B cell (primary cell): ENCODE measurements at regions not wholly inside any gene's neighbourhood (a gene's known extent, or its start where the extent isn't known, plus 50 kb on each side); places are given as distances from the start of the nearest gene placed in this dataset.

Experiments
- ATAC-seq: fragments of 200-7000 bp; cut with Tn5 transposase; one replicate; pipeline ENCODE4 v1.10.0; 2021; ENCODE audit warnings: low read depth, mild to moderate bottlenecking, moderate number of reproducible peaks, moderate library complexity
- CTCF ChIA-PET: fragments of 350-600 bp; sonication (Branson Sonifier 250); formaldehyde crosslinking; loops from one replicate; lab custom pipeline; 2021; ENCODE audit warnings: antibody characterized with exemption, inconsistent platforms; lab: Charles Lee
- POLR2A ChIA-PET: fragments of 350-600 bp; sonication (Branson Sonifier 250); formaldehyde crosslinking; loops from one replicate; lab custom pipeline; 2021; ENCODE audit warnings: antibody characterized with exemption; lab: Charles Lee
- DNase-seq: peaks from one replicate; pipeline ENCODE4 v3.0.0; 2013
- H2AFZ ChIP-seq: 2 replicates; pipeline ENCODE4 v1.6.1; 2012; ENCODE audit warnings: mild to moderate bottlenecking, low read depth, low read length; ENCODE audit not compliant: insufficient read depth, poor library complexity, severe bottlenecking
- H3K27ac ChIP-seq, 2 donors: 1 replicate in 1 of 2; 2 replicates in 1 of 2; pipeline ENCODE4 v1.5.1; 2012 to 2013; ENCODE audit warnings: low read length in 2 of 2, mild to moderate bottlenecking in 2 of 2, moderate library complexity in 1 of 2
- H3K27me3 ChIP-seq, 4 experiments: fragments of 200-600 bp in 1 of 4; sonication (generic) in 1 of 4; replicated peaks in 1 of 4; 1 replicate in 2 of 4; 2 replicates in 2 of 4; pipeline versions ENCODE4 v1.6.1 to v1.7.0; 2013 to 2016; ENCODE audit warnings: low read length in 3 of 4, mild to moderate bottlenecking in 2 of 4, mixed read lengths in 1 of 4, moderate library complexity in 1 of 4; ENCODE audit not compliant: insufficient read depth in 4 of 4, control insufficient read depth in 3 of 4; ENCODE audit errors: control extremely low read depth in 1 of 4
- H3K36me3 ChIP-seq, 2 experiments: replicated peaks in 1 of 2; 1 replicate in 1 of 2; 2 replicates in 1 of 2; pipeline versions ENCODE4 v1.6.1 to v1.7.1; 2013; ENCODE audit warnings: low read length in 1 of 2; ENCODE audit not compliant: insufficient read depth in 2 of 2, control insufficient read depth in 1 of 2; ENCODE audit errors: control extremely low read depth in 1 of 2, extremely low read depth in 1 of 2
- H3K4me1 ChIP-seq, 2 donors: fragments of 200-600 bp in 1 of 2; sonication (generic) in 1 of 2; 1 replicate in 1 of 2; 2 replicates in 1 of 2; pipeline versions ENCODE4 v1.5.1 to v1.6.1; 2013 to 2017; ENCODE audit warnings: low read length in 2 of 2; ENCODE audit not compliant: control insufficient read depth in 2 of 2, insufficient read depth in 2 of 2
- H3K4me2 ChIP-seq: replicated peaks from 2 replicates; pipeline ENCODE3; 2012; ENCODE audit warnings: mild to moderate bottlenecking, low read depth, low read length; ENCODE audit not compliant: poor library complexity, severe bottlenecking
- H3K4me3 ChIP-seq, 5 experiments: fragments of 200-600 bp in 1 of 5; sonication (generic) in 1 of 5; 1 replicate in 3 of 5; 2 replicates in 2 of 5; pipeline versions ENCODE4 v1.5.1 to v1.7.0; 2011 to 2016; ENCODE audit warnings: low read length in 4 of 5, mild to moderate bottlenecking in 4 of 5, low read depth in 2 of 5, control low read depth in 1 of 5, moderate library complexity in 1 of 5; ENCODE audit not compliant: insufficient read depth in 1 of 5; ENCODE audit errors: control extremely low read depth in 1 of 5, extremely low read depth in 1 of 5
- H3K79me2 ChIP-seq: fragments of 200-600 bp; sonication (generic); one replicate; pipeline ENCODE4 v1.6.0; 2016; ENCODE audit warnings: low read length; ENCODE audit not compliant: control insufficient read depth, insufficient read depth
- H3K9ac ChIP-seq: fragments of 200-600 bp; sonication (generic); 2 replicates; pipeline ENCODE4 v1.6.1; 2017; ENCODE audit warnings: mild to moderate bottlenecking, low read length, moderate library complexity
- H3K9me3 ChIP-seq, 3 donors: one replicate each; pipeline versions ENCODE4 v1.6.1 to v1.7.1; 2013; ENCODE audit warnings: low read length in 2 of 3; ENCODE audit not compliant: control insufficient read depth in 2 of 3, insufficient read depth in 1 of 3; ENCODE audit errors: control extremely low read depth in 1 of 3
- H4K20me1 ChIP-seq: 2 replicates; pipeline ENCODE4 v1.6.0; 2012; ENCODE audit warnings: mild to moderate bottlenecking, low read length; ENCODE audit not compliant: insufficient read depth, control insufficient read depth, poor library complexity, severe bottlenecking
- H3K27ac Mint-ChIP-seq: one replicate; pipeline ENCODE4 v1.8.0; 2021; ENCODE audit warnings: mixed read lengths
- H3K27me3 Mint-ChIP-seq: one replicate; pipeline ENCODE4 v1.8.0; 2021; ENCODE audit warnings: mixed read lengths
- H3K4me1 Mint-ChIP-seq: one replicate; pipeline ENCODE4 v1.8.0; 2021; ENCODE audit warnings: mixed read lengths
- H3K4me3 Mint-ChIP-seq: one replicate; pipeline ENCODE4 v1.8.0; 2021; ENCODE audit warnings: mixed read lengths
- H3K9me3 Mint-ChIP-seq: one replicate; pipeline ENCODE4 v1.8.0; 2022; ENCODE audit warnings: mixed read lengths; ENCODE audit not compliant: insufficient read depth
- EZH2 ChIP-seq: IDR thresholded peaks from 2 replicates; pipeline ENCODE4 v1.6.1; 2012; ENCODE audit warnings: borderline replicate concordance, low read depth, mild to moderate bottlenecking, moderate library complexity, low read length; ENCODE audit not compliant: insufficient read depth, poor library complexity, severe bottlenecking
- WGBS: methylation state at CpG from one replicate; pipeline ENCODE4 v1.1.5; 2013; ENCODE audit warnings: missing lambda C conversion rate; ENCODE audit not compliant: insufficient coverage; 5-methylcytosine and 5-hydroxymethylcytosine counted together
- intact Hi-C: fragments of 100-400 bp; cut with micrococcal nuclease; formaldehyde crosslinking; loops from one replicate; pipeline ENCODE4 v1.10.0; 2022
- TF ChIP-seq, protein P1 (sequence below): fragments of 200-600 bp; IDR thresholded peaks from one replicate; pipeline ENCODE4 v1.8.0; 2022; ENCODE audit warnings: antibody characterized with exemption, mild to moderate bottlenecking

DNA sequence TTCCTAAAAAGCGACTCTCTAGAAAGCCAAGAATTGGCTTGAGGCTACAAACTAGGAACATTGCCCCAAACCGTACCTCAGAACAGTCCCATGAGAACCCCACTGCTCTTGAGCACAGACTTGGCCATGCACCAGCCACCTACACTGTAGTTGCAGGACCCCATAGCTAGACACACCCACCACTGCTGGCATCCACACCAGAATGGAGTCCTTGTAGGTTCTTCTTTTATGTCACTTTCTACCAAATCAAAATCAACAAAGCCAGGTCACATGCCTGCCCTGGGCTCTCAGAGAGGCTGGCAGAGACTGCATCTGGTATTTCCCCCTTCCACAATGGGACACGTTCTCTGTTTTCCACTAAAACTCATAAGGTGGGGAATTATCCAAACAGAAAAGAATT is 290.5 kb downstream of the SHOX2 start:
- Histone ChIP-seq H3K4me2 (no peak overlapping the region), H3K4me1 (no peaks in the 10 kb centered on the region), H3K36me3 (no peaks in the 10 kb centered on the region), H3K9me3 (no peaks in the 10 kb centered on the region), H4K20me1 (no peaks in the 10 kb centered on the region), H2AFZ (no peak overlapping the region), H3K79me2 (no peaks in the 10 kb centered on the region), H3K9ac (no peak overlapping the region), H3K27me3 (no peaks in the 10 kb centered on the region), H3K27ac (no peak overlapping the region), H3K4me3 (no peak overlapping the region)
- ATAC-seq, result no peak
- no peaks in the 10 kb centered on the region for H3K9me3 Mint-ChIP-seq
- no peaks in the 10 kb centered on the region for H3K27me3 Mint-ChIP-seq
- ChIA-PET CTCF (no interaction called here), POLR2A (no interaction called here)
- DNase-seq, result no peak
- H3K4me3 Mint-ChIP-seq, result no peak overlapping the region
- intact Hi-C loops, result no loop called here
- H3K27ac Mint-ChIP-seq, result no peak overlapping the region
- TF ChIP-seq EZH2, result no peak
- TF ChIP-seq, protein P1, sequence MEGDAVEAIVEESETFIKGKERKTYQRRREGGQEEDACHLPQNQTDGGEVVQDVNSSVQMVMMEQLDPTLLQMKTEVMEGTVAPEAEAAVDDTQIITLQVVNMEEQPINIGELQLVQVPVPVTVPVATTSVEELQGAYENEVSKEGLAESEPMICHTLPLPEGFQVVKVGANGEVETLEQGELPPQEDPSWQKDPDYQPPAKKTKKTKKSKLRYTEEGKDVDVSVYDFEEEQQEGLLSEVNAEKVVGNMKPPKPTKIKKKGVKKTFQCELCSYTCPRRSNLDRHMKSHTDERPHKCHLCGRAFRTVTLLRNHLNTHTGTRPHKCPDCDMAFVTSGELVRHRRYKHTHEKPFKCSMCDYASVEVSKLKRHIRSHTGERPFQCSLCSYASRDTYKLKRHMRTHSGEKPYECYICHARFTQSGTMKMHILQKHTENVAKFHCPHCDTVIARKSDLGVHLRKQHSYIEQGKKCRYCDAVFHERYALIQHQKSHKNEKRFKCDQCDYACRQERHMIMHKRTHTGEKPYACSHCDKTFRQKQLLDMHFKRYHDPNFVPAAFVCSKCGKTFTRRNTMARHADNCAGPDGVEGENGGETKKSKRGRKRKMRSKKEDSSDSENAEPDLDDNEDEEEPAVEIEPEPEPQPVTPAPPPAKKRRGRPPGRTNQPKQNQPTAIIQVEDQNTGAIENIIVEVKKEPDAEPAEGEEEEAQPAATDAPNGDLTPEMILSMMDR, result no peak
- 85% methylated on average over 3 of the region's 3 CpGs for WGBS
- no peaks in the 10 kb centered on the region for H3K4me1 Mint-ChIP-seq

GRCh38 chr3:157810924-157811718 is 295.1 kb downstream of the SHOX2 start:
- Histone ChIP-seq H3K79me2 (no peaks in the 10 kb centered on the region), H3K4me3 (no peak overlapping the region), H3K27me3 (no peaks in the 10 kb centered on the region), H3K9me3 (no peaks in the 10 kb centered on the region), H4K20me1 (no peaks in the 10 kb centered on the region), H3K4me1 (no peaks in the 10 kb centered on the region), H2AFZ (no peak overlapping the region), H3K9ac (no peak overlapping the region), H3K4me2 (no peak overlapping the region), H3K36me3 (no peaks in the 10 kb centered on the region), H3K27ac (no peak overlapping the region)
- no peak for DNase-seq
- no peak for ATAC-seq
- TF ChIP-seq, protein P1, result no peak
- TF ChIP-seq EZH2, result no peak
- Mint-ChIP-seq H3K9me3 (no peaks in the 10 kb centered on the region), H3K4me3 (no peak overlapping the region), H3K27ac (no peak overlapping the region), H3K4me1 (no peaks in the 10 kb centered on the region), H3K27me3 (no peaks in the 10 kb centered on the region)
- CTCF ChIA-PET, result no interaction called here
- WGBS, result 100% methylated on average over 1 of the region's 3 CpGs
- POLR2A ChIA-PET, result no interaction called here
- intact Hi-C loops, result no loop called here
